ENCODE measurements at regions not wholly inside any gene's neighbourhood (a gene's known extent, or its start where the extent isn't known, plus 50 kb on each side); places are given as distances from the start of the nearest gene placed in this dataset.

DNA sequence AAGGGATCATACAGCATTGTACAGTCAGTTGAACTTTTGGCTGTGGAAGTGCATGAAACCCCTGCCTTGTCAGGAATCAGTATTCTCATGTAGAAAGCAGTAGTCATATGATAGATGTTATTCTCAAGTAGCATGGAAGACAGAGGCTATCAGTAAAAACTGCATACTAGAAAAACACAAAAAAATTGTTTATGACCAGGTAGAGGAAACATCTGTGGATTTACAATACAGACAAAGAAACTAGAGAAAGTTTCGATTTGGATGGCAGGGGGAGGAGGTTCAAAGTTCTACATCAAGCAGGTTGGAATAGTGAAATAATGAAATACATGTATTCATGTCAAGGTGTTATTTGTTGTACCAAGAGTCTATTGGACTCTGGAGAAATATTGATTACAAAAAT is 212.3 kb upstream of the DDI1 start:
- no peak for DNase-seq

DNA sequence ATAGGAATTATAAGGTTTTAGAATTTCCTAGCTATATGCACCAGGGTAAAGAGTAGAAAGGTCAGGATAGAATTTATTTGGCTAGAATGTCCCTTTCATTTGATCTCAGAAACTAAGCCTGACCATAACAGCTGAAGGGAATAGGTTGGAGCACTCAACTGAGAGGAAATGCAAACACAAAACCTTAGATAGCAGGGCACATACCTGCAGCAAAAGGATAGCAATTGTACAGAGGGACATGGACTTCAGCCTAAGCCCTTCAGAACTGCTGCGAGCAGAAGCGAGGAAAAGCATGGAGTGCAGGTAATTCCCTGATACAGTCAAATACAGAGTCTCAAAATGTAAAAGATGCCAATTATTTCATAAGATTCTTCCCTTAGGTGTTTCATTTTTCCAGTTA is 211.0 kb upstream of the DDI1 start:
- no peak for DNase-seq

DNA sequence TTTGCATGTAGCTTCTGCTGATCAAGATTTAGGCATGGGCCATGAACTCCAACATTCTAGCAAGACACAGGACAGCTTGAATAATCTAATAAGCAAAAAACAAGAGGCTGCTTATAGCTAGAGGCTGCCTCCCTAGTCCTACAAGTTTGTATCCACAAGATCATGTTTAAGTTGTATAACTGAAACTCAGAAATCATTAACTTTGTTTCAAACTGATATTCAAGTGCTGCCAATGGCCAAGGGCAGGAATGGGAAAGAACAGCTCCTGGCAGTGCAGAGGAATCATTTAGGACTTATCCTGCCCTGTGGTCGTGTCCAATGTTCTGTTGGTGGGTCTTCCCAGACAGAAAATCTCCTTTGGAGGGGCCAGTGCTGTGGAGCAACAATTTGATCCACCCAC is 209.6 kb upstream of the DDI1 start:
- DNase-seq: no peak

DNA sequence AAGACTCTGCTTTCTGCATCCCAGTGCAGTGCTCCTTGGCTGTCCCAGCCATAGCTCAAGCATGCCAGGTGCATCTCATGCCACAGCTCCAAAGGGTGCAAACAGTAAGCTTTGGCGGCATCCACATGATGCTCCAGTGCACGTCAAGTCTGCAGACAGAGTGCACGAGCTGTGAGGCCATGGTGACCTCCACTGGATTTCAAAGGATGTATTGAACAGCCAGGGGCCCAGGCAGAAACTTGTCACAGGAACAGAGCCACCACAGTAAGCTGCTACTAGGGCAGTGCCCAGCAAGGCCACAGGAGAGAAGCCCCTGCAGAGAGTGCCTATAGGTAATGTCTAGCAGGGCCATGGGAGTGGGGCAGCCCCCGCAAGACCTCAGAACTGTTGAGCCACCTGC is 206.8 kb upstream of the DDI1 start:
- DNase-seq: no peak

DNA sequence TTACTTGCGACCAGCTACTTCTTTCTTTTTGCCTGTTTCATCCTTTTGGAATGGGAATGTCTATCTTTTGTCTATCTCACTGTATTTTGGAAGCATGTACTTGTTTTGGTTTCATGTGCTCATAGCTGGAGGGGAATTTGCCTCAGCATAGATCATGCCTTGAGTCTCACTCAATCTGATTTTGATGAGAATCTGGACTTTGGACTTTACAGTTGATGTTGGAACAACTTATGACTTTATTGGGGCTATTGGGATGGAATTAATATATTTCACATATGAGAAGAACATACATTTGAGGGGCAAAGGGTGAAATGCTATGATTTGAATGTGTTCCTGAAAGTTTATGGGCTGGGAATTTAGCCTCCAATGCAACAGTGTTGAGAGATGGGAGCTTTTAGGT is 206.2 kb upstream of the DDI1 start:
- no peak for DNase-seq

DNA sequence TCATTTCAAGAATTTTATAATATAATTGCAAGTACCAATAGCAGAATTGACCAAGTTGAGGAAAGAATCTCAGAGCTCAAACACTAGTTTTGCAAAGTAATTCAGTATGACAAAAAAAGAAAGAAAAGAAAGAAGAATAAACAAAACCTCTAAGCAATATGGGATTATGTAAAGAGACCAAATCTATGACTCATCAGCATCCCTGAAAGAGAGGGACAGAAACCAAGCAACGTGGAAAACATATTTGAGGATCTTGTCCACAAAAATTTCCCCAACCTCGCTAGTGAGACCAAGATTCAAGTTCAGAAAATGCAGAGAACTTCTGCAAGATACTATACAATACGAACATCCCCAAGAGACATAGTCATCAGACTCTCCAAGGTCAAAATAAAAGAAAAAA is 203.7 kb upstream of the DDI1 start:
- DNase-seq: no peak

DNA sequence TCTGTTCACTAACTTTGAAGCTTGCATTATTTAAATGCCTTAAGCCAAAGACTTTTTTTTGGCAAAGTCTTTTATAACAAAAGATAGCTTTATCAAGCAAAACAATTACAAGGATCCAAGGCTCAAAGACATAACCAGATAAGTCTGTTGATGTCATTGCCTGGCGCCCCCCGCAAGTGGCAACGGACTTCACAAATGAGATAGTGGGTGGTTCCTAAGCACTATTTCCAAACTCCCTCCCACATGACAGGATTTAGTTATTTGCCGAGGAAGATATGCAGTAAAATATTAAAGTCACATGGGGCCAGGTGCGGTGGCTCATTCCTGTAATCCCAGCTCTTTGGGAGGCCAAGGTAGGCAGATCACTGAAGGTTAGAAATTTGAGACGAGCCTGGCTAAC is 194.2 kb upstream of the DDI1 start:
- DNase-seq: no peak

DNA sequence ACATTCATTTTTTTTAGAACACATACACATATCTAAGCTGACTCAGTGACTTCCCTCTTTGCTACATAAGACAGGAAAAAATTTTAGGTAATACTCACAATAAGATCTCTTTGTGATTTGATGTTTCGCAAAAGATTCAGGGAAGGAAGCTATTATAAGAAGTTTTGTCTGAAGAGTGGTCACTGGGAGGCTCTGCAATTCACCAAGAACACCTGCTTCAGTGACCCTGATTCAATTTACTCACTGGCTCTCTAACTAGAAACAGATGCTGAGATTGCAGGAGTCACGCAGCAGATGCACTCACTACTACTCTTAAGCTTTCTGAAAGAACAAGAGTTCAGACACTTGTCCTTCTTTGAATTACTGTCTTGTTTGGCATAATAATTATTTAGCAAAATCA is 193.6 kb upstream of the DDI1 start:
- DNase-seq: no peak

DNA sequence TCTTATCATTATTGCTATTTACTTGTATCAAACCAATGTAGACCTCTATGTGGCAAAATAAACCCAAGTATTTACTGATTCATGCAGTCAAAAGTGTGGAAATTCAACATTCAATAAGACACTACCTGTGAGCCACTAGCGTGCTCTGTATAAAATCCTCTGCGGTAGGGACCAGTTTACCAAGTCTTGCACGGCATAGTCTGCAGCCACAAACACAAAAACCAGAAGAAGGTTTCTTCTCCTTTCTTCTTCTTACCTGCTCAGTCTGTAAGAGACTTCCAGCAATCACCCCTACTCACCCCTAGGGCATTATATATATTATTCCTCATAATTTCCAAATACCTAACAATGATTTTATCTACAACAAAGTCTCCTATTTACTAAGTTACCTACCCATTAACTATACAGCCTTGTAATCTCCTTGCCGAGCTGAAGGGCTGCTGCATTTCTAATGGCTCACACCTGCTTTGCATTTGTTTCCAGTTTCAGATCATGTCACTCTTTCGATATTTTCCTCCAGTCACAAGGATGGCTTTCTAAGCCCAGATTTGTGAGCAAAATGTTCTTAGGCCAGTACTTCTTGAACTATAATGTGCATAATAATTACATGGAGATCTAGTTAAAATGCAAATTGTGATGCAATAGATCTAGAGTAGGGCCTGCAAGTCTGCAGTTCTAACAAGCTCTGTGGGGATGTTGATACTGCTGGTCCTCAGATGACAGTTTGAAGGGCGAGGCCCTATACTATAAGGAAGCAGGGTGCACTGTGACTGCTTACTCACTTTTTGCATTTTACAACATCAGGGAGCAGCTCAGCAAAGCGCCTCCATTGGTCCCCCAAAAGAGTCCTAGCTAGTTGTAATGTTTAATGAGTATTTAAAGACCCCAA is 191.9 kb upstream of the DDI1 start:
- DNase-seq: no peak

DNA sequence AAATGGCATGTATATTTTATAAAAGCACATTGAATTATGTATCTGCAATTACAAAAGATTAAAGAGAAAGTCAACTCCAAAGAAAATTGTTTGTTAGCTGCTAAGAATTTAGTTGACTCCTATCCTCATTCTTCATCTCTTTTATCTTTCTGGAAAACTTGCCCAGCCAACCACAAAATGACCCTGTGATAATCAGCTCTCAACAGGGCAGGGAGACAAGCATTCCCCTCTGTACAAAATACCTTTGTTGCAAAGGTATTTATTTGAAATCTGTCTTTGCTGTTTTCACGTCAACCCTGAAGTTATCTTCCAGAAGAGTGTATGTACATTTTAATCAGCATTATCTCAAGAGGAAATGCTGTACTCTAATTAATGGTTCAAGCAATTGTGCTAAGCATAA is 191.1 kb upstream of the DDI1 start:
- DNase-seq: no peak

DNA sequence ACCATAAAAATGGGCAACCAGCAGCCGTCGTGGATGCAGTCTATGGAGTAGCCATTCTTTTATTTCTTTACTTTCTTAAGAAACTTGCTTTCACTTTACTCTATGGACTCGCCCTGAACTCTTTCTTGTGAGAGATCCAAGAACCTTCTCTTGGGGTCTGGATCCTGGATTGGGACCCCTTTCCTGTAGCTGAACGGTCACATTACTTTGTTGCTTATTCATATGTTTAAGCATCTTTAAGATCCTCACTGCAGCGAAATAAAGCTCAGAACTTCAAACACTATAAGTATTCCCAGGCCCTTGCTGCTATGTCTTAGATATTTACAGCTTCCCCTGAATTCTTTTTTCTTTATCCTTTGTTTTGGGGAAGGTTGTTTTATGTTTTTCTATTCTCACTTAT is 187.8 kb upstream of the DDI1 start:
- no peak for DNase-seq

DNA sequence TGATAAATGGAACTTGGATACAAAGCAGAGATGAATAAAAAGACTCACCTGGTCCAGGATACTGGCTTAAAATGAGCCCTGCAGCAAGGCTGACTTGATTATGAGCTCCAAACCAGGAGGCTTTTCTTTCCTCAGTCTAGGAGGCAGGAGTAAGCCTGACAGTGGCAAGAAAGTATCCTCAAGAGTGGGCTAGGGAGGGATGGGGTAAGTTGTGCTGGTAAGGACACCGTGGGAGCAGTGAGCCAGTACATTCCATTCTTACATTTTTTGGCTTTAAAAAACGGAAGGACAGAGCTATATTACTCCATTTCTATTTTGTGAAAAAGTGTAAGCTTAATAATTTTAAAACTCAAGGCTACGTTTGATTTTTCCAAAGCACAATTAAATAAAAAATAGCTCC is 187.1 kb upstream of the DDI1 start:
- DNase-seq: no peak

DNA sequence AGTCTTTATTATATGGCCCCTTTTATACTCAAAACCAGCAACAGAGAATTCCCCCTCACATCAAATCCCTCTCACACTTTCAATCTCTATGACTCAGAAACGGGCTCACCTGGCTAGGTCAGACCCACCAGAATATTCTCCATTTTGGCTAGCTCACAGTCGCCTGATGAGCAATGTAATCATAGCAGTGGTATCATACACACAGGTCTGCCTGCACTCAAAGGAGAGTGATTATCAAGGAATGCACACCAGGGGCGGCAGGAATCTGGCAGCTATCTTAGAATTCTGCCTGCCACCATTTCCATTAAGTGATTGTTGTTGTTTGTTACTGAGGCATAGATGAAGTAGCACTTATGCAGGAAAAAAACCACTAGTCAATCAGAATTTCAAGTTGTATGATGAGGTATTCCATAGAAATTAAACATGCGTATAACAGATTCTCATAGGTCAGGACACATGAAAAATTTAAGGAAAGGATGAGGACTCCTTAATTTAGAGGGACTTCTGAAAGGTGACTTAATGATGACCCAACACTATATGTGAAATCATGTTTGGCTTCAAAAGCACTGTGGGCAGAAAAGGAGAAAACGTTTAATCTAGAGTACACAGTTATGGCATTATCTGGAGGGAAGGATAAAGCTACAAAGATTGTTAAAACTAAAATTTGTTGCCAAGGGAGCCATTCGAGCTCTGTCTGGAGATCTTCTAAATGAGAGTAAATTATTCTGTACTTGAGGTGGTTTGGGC is 185.8 kb upstream of the DDI1 start:
- no peak for DNase-seq

DNA sequence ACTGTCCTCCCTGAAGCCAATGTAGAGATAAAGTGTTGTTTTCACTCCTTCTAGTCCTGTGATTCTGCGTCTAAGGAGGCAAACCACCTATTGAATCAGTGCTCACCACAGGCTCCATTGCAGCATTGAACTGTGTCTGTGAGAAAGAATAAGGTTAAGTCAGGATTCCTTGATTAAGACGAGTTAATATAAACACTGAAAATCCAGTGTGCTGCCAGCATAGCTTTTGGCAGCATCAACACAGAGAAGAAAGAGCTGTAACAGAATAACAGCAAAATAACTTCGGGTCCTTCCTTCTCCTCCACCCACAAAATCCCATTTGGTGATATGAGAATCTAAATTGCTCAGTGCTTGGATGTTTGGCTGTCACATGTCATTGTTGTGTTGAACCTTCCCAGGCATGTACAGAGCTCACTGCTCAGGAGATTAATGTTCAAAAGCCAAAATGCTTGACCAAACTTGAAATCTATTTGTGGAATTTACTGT is 185.2 kb upstream of the DDI1 start:
- DNase-seq: no peak

All from NCI-H1436 (cell line).